ENCODE measurements at regions not wholly inside any gene's neighbourhood (a gene's known extent, or its start where the extent isn't known, plus 50 kb on each side); places are given as distances from the start of the nearest gene placed in this dataset.

GRCh38 chr3:61372723-61373122 lies 121.5 kb upstream of the FHIT start:
- TF ChIP-seq POLR2AphosphoS5 (IDR thresholded peaks at IDR 0.05; ENCODE audit: low read depth) (no peak), CTCF (conservative IDR thresholded peaks at IDR 0.05; ENCODE audit: low read depth in 2 of 2) (no peak), CREB1 (CRISPR knock-in tag; IDR thresholded peaks at IDR 0.05; ENCODE audit: low read depth) (no peak), EZH2 (IDR thresholded peaks at IDR 0.05; ENCODE audit: low read depth, unreplicated experiment) (no peak), ZNF114 (CRISPR knock-in tag; IDR thresholded peaks at IDR 0.05) (no peak)
- TF ChIP-seq, protein P1, sequence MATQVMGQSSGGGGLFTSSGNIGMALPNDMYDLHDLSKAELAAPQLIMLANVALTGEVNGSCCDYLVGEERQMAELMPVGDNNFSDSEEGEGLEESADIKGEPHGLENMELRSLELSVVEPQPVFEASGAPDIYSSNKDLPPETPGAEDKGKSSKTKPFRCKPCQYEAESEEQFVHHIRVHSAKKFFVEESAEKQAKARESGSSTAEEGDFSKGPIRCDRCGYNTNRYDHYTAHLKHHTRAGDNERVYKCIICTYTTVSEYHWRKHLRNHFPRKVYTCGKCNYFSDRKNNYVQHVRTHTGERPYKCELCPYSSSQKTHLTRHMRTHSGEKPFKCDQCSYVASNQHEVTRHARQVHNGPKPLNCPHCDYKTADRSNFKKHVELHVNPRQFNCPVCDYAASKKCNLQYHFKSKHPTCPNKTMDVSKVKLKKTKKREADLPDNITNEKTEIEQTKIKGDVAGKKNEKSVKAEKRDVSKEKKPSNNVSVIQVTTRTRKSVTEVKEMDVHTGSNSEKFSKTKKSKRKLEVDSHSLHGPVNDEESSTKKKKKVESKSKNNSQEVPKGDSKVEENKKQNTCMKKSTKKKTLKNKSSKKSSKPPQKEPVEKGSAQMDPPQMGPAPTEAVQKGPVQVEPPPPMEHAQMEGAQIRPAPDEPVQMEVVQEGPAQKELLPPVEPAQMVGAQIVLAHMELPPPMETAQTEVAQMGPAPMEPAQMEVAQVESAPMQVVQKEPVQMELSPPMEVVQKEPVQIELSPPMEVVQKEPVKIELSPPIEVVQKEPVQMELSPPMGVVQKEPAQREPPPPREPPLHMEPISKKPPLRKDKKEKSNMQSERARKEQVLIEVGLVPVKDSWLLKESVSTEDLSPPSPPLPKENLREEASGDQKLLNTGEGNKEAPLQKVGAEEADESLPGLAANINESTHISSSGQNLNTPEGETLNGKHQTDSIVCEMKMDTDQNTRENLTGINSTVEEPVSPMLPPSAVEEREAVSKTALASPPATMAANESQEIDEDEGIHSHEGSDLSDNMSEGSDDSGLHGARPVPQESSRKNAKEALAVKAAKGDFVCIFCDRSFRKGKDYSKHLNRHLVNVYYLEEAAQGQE (IDR thresholded peaks at IDR 0.05; ENCODE audit: unreplicated experiment), result no peak
